HG03135 (cell line): ENCODE measurements at regions not wholly inside any gene's neighbourhood (a gene's known extent, or its start where the extent isn't known, plus 50 kb on each side); places are given as distances from the start of the nearest gene placed in this dataset.

ENCODE experiments used
- ATAC-seq: cut with Tn5 transposase; IDR thresholded peaks from one replicate; pipeline ENCODE4 v1.9.1; 2021; ENCODE audit warnings: mild to moderate bottlenecking, moderate library complexity; ENCODE audit not compliant: unreplicated experiment

DNA sequence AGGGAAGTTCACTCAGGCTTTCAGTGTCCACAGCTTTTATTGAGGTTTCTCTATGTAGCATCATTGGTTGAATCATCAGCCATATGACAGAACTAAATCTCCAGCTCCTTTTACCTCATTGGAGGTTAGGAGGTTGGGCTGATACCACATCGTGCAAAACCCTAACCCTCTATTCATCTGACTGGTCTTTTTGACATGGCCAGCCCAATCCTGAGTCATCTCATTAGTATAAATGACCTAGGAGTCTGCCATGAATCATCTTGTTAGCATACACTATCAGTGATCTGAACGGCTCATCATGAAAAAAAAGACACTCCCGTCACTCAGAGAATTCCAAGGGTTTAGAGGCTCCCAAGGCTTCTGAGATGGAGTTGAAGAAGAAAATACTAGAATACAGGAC, 669.8 kb upstream of the POT1 start:
- ATAC-seq = no peak

DNA sequence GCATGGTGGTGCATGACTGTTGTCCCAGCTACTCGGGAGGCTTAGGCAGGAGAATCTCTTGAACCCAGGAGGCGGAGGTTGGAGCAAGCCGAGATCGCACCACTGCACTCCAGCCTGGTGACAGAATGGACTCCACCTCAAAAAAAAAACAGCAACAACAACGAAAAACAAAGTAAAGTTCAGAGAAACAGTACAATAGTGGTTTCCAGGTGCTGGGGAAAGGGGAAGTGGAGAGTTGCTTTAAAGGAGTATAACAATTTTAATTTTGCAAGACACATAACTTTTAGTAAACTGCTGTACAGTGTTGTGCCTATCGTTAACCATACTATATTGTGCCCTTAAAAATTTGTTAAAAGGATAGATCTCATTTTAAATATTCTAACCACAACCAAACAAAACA, 662.7 kb upstream of the POT1 start:
- ATAC-seq = no peak

DNA sequence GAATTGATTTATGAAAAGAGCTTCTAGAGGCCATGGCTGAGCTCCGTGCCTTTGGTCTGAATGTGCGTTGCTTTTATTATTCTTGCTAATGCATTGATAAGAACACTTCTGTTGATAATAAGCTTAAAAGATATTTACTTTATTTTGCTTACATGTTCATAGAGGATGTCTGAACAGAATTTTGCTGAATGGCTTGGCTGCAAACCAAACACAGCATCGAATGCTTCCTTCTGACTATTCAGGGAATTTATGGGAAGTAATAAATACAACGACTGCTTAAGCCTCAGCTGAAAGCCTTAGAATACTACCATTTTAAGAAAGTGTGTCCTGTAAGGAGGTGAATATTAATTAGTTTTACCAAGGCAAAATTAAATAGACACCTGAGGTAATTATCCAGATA, 643.5 kb upstream of the POT1 start:
- ATAC-seq = no peak

- no peak for ATAC-seq
These were observed 642.8 kb upstream of the POT1 start for GRCh38 chr7:125572414-125572813.

DNA sequence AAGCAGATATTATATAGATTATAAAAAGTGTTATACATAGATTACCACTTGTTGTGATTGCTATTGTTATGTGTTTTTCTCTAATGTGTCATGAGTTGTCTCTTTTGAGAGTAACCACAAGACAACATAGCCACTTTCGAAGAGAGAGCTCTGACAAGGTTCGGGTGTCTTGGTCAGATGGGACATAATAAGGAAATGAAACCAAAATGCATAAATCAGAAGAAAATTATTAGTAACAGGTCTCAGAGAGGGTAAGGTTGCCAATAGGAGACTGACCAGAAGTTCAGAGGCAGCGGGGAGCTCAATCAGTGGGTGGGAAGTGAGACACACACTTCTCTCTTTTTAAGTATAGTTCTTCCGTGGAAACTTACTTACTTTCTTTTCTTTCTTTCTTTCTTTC, 639.2 kb upstream of the POT1 start:
- peak; percentile 81 for ATAC-seq

DNA sequence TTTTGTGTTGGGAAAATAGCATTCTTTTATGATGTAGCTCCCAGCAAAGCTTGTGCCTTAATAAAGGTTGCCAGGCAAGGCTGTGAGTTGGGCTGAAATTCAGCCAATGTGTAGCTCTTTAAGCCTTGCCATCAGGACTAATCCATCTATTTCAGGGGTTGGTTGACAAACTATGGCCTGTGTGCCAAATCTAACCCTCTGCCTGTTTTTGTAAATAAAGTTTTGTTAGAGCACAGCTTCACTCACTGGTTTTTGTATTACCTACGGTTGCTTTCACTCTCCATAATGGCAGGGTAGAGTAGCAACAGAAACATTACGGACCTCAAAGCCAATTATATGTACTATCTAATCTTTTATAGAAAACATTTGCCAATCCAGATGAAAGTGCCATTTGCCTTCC, 638.1 kb upstream of the POT1 start:
- no peak for ATAC-seq

DNA sequence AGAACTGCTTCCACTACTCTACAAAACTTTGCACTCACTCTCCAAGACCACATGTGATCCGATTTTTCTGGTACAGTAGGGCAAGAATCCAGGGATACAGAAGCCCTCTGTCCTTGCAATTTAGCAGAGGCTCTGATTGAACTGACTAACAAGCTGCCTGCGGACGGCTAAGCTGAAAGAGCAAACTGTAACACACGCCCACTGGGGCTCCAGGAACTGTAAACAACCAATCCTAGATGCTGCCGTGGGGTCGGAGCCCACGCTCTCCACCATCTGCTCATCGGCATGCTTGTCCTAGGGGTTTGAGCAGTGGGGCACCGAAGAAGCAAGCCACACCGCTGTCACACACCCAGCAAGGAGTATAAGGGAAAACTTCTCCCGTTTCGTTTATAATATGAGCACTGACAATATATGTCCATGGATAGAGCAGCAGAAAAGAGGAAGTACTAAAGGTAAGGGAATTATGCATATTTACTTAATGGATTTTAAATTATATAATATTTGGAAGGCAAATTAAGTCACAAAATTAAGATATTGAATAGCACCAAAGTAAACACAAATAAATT, 634.4 kb upstream of the POT1 start:
- ATAC-seq = no peak

DNA sequence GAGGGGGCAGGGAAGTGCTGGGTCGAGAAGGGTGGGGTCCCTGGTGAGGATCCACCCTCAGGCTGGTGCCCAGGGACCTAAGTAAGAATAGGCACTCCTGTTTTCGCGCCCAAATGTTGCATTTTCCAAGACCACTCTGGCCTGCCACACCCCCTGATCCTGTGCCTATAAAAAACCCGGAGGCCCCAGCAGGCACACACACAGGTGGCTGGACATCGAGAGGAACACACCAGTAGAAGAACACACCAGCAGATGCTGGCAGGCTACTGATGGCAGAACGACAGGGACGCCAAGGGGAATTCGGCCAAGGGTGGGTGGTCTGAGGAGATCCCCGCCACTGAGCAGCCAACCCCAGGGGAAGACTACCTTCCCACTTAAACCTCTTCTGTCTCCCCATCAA, 633.9 kb upstream of the POT1 start:
- ATAC-seq = no peak

DNA sequence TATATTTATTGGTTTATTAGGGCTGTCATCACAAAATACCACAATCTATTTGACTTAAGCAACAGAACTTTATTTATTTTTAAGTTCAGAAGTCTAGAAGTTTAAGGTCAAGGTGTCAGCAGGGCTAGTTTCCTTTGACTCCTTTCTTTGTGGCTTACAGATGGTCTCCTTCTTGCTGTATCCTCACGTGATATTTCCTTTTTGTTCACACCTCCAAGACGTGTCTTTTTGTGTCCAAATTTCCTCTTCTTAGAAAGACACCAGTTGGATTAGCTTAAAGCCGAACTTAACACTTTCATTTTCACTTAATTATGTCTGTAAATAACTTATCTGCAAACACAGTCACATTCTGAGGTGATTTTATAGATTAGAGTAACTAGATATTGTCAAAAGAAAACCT, 631.4 kb upstream of the POT1 start:
- no peak for ATAC-seq

DNA sequence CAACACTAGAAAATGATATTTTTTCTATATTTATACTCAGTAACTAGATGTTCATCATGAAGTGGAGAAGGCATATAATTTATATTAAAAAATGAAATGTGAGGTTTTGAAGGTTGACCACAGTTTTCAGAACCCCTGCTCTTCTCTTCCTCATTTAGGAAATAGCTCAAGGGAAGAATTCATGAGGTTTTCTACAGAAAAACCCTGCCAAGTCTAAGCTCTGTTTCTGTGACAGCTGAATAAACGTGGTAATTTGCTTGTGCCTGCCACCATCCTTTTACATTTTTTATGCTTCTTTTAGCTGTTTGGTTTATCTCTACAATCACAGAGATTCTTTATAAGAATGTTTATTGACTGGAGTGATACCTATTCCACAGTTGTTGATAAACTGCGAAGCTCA, 630.3 kb upstream of the POT1 start:
- no peak for ATAC-seq

- no peak for ATAC-seq
These were observed 626.3 kb upstream of the POT1 start for GRCh38 chr7:125555916-125556315.

GRCh38 chr7:125551008-125551407, 621.4 kb upstream of the POT1 start:
- ATAC-seq = no peak

GRCh38 chr7:125547505-125547904, 617.9 kb upstream of the POT1 start:
- ATAC-seq = no peak

DNA sequence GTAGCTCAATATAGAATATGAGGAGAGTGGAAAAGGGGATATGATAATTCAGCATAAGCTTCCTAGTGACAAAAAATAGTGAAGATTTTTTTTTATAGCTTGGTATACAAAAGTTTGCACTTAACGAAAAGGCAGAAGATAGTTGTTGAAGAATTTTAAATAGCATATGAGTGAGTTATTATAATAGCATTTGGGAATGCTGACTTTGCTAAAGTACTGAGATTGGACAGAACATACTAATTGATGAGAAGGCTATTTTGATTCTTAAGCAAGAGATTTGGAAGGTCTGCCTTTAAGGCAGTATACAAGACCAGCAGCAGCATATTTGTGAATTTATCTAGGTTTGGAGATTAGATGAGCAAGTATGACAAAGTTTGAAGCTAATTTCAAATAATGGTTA, 600.9 kb upstream of the POT1 start:
- ATAC-seq = no peak

DNA sequence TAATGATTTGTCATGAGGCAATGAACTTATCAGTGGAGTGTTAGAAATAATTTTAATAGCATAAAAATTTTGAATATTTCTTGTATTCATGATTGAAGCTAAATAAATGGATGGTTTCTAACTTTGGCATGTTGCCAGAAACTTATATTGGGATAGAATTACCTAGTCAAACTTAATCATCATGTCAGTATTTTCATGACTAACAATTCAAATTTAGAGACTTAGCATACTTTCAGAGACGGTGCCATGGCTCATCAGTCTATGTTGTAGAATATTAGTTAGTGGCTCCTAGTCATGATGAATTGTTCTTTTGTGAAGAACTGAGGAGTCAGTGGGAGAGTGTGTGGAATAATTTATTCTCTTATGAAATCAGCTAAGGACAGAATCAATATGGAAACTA, 599.6 kb upstream of the POT1 start:
- ATAC-seq = no peak

DNA sequence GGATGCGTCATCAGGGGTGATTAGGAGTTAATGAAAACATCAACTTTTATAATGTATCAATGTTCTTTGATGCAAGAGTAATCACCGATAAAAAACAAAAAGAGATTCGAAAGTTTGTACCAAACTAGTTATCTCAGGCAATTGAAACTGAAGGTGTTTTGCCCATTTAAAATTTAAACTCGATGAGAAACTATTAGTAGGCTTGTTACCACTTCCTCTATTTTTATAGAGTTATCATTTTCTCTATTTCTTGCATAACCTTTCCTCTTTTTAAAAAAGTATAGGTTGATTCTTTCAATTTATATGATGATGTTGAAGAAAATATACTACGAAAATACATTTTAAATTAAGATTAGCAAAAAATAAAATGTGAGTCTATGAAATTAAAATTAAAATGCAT, 597.3 kb upstream of the POT1 start:
- no peak for ATAC-seq

DNA sequence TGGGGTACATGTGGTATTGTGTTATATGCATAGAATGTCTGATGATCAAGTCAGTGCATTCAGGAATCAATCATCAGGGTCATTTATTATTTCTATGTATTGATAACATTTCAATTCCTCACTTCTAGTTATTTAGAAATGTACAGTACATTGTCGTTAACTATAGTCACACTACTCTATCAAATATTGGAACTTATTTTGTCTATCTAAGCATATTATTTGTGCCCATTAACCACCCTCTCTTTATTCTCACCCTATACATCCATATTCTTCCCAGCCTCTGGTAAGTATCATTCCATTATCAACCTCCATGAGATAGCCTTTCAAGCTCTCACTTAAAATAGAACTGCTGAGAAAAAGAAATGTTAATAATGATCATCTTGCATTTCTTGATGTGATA, 596.5 kb upstream of the POT1 start:
- no peak for ATAC-seq

- ATAC-seq = no peak
These were observed 586.6 kb upstream of the POT1 start for GRCh38 chr7:125516194-125516593.

DNA sequence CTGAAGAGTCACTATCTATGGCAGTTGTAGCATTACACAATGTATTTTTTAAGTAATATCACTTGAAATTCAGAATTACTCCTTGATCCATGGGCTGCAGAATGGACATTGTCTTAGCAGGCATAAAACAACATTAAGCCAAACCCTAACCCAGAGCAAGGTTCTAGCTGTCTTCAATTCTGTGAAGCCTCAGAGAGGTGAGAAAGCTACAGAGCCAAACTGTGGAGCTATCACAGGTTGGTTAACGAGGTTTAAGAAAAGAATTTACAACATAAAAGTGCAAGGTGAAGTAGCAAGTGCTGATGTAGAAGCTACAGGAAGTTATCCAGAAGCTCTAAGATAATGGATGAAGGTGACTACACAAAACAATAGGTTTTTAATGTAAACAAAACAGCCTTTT, 582.7 kb upstream of the POT1 start:
- ATAC-seq = no peak

- no peak for ATAC-seq
These were observed 581.7 kb upstream of the POT1 start for GRCh38 chr7:125511310-125511709.

DNA sequence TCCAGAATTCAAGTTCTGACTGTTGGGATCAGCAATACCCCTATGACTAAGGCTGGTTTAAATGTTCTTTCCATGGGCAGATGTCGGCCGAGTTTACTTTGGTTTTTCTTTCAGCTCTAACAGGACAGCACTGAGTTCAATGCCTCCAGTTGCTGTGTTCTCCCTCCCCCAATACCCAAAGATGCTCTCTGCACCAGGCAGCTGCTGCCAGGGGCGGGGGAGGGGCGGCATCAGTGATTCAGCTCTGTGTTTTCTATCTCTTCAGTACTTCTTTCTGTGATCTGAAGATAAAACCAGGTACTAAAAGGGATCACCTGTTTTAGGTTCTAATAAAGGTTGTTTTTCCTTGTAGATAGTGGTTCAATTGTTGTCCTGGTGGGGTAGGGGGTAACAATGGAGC, 576.7 kb upstream of the POT1 start:
- ATAC-seq = no peak

- ATAC-seq = no peak
These were observed 575.2 kb upstream of the POT1 start for GRCh38 chr7:125504848-125505247.

GRCh38 chr7:125495997-125496396, 566.4 kb upstream of the POT1 start:
- ATAC-seq = no peak

DNA sequence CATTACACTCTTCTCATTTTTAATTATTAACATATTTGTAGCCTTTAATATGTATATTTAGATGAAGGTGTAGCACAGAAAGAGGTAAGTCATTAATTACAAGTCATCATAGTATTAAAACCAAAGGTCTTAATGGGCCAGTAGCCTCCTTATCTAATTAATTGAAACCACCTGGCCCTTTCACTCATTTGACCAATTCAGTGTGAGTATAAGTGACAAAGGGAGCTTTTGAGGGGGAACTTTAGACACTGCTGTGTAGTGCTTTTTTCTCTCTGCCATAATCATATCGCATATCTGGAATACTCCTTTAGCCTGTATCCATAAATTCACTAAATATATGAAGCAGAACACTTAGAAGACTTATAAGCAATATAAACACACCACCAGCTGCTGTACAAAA, 562.9 kb upstream of the POT1 start:
- no peak for ATAC-seq
